PC-9 (cell line): ENCODE measurements at regions not wholly inside any gene's neighbourhood (a gene's known extent, or its start where the extent isn't known, plus 50 kb on each side); places are given as distances from the start of the nearest gene placed in this dataset.

ENCODE experiments used
- BruUV-seq: library from RNA; stranded (reverse); fragments of 400-500 nt; replicated peaks from 2 replicates; lab custom pipeline; 2021; lab: Mats Ljungman, UMichigan
- CTCF ChIA-PET: fragments of 300-600 bp; sonication (Branson Sonifier 250); formaldehyde crosslinking; loops from one replicate; lab custom pipeline; 2022; ENCODE audit warnings: antibody characterized with exemption; lab: Charles Lee
- POLR2A ChIA-PET: fragments of 300-600 bp; sonication (Branson Sonifier 250); formaldehyde crosslinking; loops from one replicate; lab custom pipeline; 2022; ENCODE audit warnings: antibody characterized with exemption; ENCODE audit not compliant: unreplicated experiment; lab: Charles Lee
- DNase-seq, 2 experiments: peaks; one replicate each; pipeline versions ENCODE4 v3.0.0 to v3.0.0-alpha.2; 2015 to 2022; ENCODE audit warnings: mixed read lengths in 1 of 2
- H2AFZ ChIP-seq: fragments of 200-600 bp; sonication (generic); 2 replicates; pipeline ENCODE4 v1.8.1; 2017; ENCODE audit warnings: antibody characterized with exemption
- H3F3A ChIP-seq: fragments of 200-600 bp; sonication (generic); 2 replicates; pipeline ENCODE4 v1.8.1; 2017; ENCODE audit warnings: antibody characterized with exemption, mild to moderate bottlenecking, low read depth; ENCODE audit not compliant: insufficient read depth
- H3K27ac ChIP-seq: fragments of 200-600 bp; sonication (generic); 2 replicates; pipeline ENCODE4 v1.6.1; 2016; ENCODE audit warnings: mixed run types
- H3K27me3 ChIP-seq: fragments of 200-600 bp; sonication (generic); 2 replicates; pipeline ENCODE4 v1.6.1; 2016; ENCODE audit warnings: low read depth, mixed run types; ENCODE audit not compliant: insufficient read depth
- H3K36me3 ChIP-seq: fragments of 200-600 bp; sonication (generic); 2 replicates; pipeline ENCODE4 v1.6.1; 2016; ENCODE audit warnings: low read depth, mixed run types
- H3K4me1 ChIP-seq: fragments of 200-600 bp; sonication (generic); replicated peaks from 2 replicates; pipeline ENCODE4 v1.6.1; 2016; ENCODE audit warnings: mixed run types; ENCODE audit not compliant: insufficient read depth
- H3K4me2 ChIP-seq: fragments of 200-600 bp; sonication (generic); 2 replicates; pipeline ENCODE4 v1.6.1; 2017; ENCODE audit warnings: mixed run types
- H3K4me3 ChIP-seq: fragments of 200-600 bp; sonication (generic); 2 replicates; pipeline ENCODE4 v1.6.1; 2016; ENCODE audit warnings: mixed run types
- H3K79me2 ChIP-seq: fragments of 200-600 bp; sonication (generic); 2 replicates; pipeline ENCODE4 v1.6.1; 2017; ENCODE audit warnings: low read depth, mixed run types
- H3K9me2 ChIP-seq: fragments of 200-600 bp; sonication (generic); 2 replicates; pipeline ENCODE4 v1.8.1; 2017; ENCODE audit warnings: mild to moderate bottlenecking; ENCODE audit not compliant: insufficient read depth
- H3K9me3 ChIP-seq: fragments of 200-600 bp; sonication (generic); 2 replicates; pipeline ENCODE4 v1.8.1; 2016; ENCODE audit warnings: low read depth; ENCODE audit not compliant: insufficient read depth
- H4K20me1 ChIP-seq: fragments of 200-600 bp; sonication (generic); 2 replicates; pipeline ENCODE4 v1.8.1; 2017; ENCODE audit not compliant: insufficient read depth
- EZH2 ChIP-seq: fragments of 200-600 bp; sonication (generic); IDR thresholded peaks from 2 replicates; pipeline ENCODE4 v1.8.0; 2017; ENCODE audit warnings: antibody characterized with exemption, low read depth
- intact Hi-C: fragments of 100-400 bp; cut with micrococcal nuclease; formaldehyde crosslinking; loops from one replicate; pipeline ENCODE4 v1.10.0; 2022; ENCODE audit not compliant: unreplicated experiment
- TF ChIP-seq, protein P1 (sequence below): fragments of 200-600 bp; sonication (generic); conservative IDR thresholded peaks from 2 replicates; pipeline ENCODE4 v1.6.1; 2017; ENCODE audit warnings: mixed run types, antibody characterized with exemption, mild to moderate bottlenecking, moderate library complexity

DNA sequence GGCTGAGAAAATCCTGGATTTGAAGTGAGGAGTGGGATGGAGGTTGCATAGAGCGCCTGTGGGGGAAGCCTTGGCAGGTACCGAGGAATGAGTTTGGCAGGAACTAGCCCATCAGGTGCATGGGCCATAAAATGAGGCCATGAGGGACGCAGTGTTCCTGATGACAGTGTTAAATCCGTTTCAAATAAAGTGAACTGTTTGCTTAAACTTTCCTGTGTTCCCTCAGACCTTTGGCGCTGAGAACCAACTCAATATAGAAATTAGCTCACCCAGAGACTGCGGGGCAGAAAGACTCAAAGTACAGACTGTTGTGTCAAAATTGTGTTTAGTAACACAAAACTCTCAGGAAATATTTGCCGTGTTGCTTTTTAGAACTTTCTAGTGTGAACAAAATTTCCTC is 250.0 kb upstream of the NR3C2 start:
- Histone ChIP-seq H4K20me1 (no peaks in the 10 kb centered on the region), H3K4me1 (no peaks in the 10 kb centered on the region), H3K27me3 (no peaks in the 10 kb centered on the region), H3K4me3 (no peak overlapping the region), H2AFZ (no peak overlapping the region), H3F3A (no peaks in the 10 kb centered on the region), H3K9me2 (no peaks in the 10 kb centered on the region), H3K79me2 (no peaks in the 10 kb centered on the region), H3K9me3 (no peaks in the 10 kb centered on the region), H3K4me2 (no peak overlapping the region), H3K36me3 (no peaks in the 10 kb centered on the region), H3K27ac (no peak overlapping the region)
- no peak for DNase-seq
- no TSS peak for BruUV-seq
- ChIA-PET POLR2A (no interaction called here), CTCF (no interaction called here)
- no peak for TF ChIP-seq EZH2
- TF ChIP-seq, protein P1, sequence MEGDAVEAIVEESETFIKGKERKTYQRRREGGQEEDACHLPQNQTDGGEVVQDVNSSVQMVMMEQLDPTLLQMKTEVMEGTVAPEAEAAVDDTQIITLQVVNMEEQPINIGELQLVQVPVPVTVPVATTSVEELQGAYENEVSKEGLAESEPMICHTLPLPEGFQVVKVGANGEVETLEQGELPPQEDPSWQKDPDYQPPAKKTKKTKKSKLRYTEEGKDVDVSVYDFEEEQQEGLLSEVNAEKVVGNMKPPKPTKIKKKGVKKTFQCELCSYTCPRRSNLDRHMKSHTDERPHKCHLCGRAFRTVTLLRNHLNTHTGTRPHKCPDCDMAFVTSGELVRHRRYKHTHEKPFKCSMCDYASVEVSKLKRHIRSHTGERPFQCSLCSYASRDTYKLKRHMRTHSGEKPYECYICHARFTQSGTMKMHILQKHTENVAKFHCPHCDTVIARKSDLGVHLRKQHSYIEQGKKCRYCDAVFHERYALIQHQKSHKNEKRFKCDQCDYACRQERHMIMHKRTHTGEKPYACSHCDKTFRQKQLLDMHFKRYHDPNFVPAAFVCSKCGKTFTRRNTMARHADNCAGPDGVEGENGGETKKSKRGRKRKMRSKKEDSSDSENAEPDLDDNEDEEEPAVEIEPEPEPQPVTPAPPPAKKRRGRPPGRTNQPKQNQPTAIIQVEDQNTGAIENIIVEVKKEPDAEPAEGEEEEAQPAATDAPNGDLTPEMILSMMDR, result no peak
- intact Hi-C loops, result no loop called here

DNA sequence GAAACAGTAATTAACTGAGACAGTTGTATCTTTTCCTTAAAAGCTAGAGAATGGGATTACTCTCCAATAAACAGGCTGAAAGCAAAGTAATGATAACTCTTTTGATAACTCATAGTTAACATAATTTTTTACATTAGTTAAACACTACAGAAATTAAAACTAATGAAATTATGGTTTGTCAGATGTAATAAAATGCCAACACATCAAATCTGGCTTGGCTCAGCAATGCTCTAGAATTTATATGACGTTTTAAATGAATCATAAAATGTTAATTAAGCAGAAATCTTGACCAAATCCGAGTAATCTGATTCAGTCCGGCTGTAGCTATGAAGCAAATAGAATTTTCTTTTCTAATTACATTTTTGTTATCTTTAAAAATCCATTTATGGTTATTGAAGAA is 244.2 kb upstream of the NR3C2 start:
- CTCF ChIA-PET, result no interaction called here
- POLR2A ChIA-PET, result no interaction called here
- no peaks in the 10 kb centered on the region for H3K9me3 ChIP-seq
- TF ChIP-seq EZH2, result no peak
- TF ChIP-seq, protein P1, result no peak
- H3K27ac ChIP-seq, result no peak overlapping the region
- intact Hi-C loops, result no loop called here
- H3F3A ChIP-seq, result no peaks in the 10 kb centered on the region
- no peak for DNase-seq
- BruUV-seq, result no TSS peak
- H2AFZ ChIP-seq, result no peak overlapping the region
- no peaks in the 10 kb centered on the region for H3K9me2 ChIP-seq
- H3K79me2 ChIP-seq, result no peaks in the 10 kb centered on the region
- H3K4me3 ChIP-seq, result no peak overlapping the region
- no peaks in the 10 kb centered on the region for H4K20me1 ChIP-seq
- H3K4me1 ChIP-seq, result no peaks in the 10 kb centered on the region
- no peaks in the 10 kb centered on the region for H3K36me3 ChIP-seq
- H3K27me3 ChIP-seq, result no peaks in the 10 kb centered on the region
- H3K4me2 ChIP-seq, result no peak overlapping the region

DNA sequence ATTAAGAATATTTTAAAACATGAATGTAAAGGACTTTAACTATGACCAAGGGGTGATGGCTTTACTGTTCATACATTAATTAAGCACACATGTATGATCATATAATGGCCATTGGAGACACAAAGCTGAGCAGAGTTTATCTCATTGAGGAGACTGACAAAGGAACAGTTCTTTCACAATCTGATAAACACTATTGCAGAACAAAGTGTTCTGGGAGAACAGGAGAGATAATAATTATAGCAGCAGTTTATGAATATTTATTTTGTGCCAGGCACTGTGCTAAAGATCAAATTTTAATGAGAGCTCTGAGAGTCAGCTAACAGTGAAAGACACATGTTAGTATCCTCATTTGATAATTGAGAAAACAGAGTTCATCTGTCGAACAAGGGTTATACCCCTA is 242.4 kb upstream of the NR3C2 start:
- ChIA-PET POLR2A (no interaction called here), CTCF (no interaction called here)
- Histone ChIP-seq H3K27ac (no peak overlapping the region), H4K20me1 (no peaks in the 10 kb centered on the region), H3K9me2 (no peaks in the 10 kb centered on the region), H3K36me3 (no peaks in the 10 kb centered on the region), H2AFZ (no peak overlapping the region), H3K27me3 (no peaks in the 10 kb centered on the region), H3F3A (no peaks in the 10 kb centered on the region), H3K79me2 (no peaks in the 10 kb centered on the region), H3K4me2 (no peak overlapping the region), H3K4me3 (no peak overlapping the region), H3K9me3 (no peaks in the 10 kb centered on the region), H3K4me1 (no peaks in the 10 kb centered on the region)
- intact Hi-C loops, result no loop called here
- TF ChIP-seq EZH2, result no peak
- TF ChIP-seq, protein P1, result no peak
- BruUV-seq, result no TSS peak
- no peak for DNase-seq
